Right hindlimb (tissue), 1 donor: ENCODE measurements at regions not wholly inside any gene's neighbourhood (a gene's known extent, or its start where the extent isn't known, plus 50 kb on each side); places are given as distances from the start of the nearest gene placed in this dataset.

ENCODE experiments used
- DNase-seq: peaks from one replicate; pipeline ENCODE4 v3.0.0-alpha.2; 2018

DNA sequence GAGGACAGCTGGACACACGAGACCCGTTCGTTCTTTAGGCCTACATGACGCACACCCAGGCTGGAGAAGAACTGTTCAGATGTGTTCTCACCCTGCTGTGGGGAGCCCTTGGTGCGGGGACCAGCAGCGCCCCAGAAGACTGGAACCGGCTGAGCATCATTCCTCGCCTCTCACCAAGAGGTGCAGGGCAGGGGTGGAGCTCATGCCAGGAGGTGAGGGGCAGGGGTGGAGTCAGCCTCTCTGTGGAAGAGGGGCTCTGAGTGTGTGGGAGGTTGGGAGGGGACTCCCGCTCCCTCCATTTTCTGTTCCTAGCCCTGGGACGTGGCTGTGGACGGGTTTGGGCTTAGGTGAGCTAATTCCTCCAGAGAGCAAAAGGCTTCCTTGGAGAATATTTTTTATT lies 66.0 kb upstream of the SHH start:
- no peak for DNase-seq

DNA sequence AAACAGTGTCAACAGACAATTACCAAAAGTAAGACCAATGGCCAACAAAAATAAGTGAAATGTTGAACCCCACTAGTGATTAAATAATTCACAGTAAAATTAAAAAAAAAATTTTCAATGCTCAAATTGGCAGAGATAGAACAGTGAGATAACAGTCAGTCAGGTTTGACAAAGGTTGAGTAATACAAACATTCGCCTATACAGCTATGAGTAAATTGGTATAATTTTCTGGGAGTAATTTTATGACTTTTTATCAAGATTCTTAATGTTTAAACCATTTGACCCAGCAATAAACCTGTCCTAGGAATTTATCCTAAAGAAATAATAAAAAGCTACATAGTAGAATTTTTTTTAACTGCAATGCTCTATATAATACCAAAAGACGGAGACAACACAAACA lies 64.9 kb upstream of the SHH start:
- DNase-seq, result no peak

DNA sequence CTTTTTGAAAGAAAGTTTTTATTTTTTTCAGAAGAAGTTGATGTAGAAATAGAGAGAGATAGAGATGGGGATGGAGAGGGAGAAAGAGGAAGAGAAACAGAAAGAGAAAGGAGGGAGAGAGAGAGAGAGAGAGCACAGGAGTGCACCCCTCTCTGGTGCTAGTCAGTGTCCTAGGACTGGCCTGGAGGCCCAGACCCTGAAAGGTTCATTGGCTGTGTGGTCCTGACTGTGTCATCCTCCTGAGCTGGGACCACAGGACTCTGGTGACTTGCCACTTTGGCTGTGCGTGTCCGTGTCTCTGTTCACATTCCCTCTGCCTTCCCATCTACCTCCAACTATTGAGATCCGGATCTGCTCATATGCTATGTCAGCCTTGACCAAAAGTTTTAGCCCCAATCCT lies 62.1 kb upstream of the SHH start:
- DNase-seq, result no peak

DNA sequence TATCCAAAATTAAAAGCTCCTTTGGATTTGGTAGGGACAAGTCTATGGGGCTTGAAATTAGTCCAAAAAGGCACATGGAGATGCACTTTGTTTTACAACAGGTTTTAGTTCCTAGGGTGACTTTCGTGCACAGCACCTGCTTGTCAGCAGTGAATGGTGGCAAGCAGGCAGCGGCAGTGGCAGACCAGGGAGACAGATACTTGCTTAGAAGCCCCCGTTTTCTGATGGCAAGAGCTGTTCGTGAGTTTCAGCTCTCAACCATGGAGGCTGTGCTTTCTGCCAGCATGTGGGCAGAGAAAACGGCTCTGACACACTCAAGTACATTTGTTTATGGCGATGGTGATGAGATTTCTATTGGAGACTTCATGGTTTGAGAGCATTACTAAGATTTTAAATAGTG lies 61.7 kb upstream of the SHH start:
- no peak for DNase-seq

DNA sequence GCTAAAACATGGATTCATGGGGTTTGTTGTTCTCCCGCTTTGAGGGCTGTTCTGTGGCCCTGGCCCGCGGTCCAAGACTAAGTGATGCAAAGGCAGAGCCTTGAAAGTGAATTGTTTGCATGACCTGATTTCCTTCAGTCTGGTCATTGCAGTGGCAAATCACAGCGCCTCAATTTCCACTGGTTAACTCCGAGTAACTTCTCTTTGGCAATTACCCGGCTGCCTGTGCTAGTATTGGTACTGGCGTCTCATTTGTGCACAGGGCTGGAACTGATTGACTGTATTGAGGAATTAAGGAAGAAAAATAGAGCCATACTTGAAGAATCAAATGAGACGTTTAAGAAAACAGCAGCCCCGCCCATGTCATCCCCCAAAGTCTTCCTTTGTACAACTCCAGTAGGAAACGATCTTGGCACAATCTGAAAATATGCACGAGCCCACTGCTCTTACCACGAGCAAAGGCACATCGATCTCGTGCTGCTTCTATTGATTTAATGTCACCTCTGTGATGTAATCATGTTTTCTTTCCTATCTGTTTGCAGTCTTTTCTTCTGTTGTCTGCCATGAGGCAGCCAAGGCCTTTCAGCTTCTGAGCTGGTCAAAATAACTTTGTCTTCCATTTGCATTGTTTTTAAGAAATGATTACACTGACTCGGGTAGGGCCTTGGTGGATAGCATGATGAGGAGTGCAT lies 60.6 kb upstream of the SHH start:
- no peak for DNase-seq

DNA sequence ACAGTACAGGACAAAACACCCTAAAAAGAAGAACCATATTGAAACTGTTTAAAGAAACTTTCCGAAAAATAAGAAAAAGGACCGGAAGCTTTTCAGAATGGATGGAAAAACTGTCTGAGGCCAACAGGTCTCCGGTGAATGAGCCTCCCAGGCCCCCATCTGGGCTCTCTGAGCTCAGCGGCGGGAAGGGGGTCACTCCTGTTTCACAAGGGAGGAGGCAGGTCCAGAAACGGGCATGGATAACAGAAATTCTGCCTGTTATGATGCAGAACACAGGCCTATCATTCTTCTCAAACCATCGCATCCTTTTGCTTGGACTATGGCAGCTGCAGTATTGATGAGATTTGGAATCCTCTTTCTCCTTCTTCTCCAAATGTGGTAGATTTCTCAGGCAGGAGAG lies 58.9 kb upstream of the SHH start:
- no peak for DNase-seq

DNA sequence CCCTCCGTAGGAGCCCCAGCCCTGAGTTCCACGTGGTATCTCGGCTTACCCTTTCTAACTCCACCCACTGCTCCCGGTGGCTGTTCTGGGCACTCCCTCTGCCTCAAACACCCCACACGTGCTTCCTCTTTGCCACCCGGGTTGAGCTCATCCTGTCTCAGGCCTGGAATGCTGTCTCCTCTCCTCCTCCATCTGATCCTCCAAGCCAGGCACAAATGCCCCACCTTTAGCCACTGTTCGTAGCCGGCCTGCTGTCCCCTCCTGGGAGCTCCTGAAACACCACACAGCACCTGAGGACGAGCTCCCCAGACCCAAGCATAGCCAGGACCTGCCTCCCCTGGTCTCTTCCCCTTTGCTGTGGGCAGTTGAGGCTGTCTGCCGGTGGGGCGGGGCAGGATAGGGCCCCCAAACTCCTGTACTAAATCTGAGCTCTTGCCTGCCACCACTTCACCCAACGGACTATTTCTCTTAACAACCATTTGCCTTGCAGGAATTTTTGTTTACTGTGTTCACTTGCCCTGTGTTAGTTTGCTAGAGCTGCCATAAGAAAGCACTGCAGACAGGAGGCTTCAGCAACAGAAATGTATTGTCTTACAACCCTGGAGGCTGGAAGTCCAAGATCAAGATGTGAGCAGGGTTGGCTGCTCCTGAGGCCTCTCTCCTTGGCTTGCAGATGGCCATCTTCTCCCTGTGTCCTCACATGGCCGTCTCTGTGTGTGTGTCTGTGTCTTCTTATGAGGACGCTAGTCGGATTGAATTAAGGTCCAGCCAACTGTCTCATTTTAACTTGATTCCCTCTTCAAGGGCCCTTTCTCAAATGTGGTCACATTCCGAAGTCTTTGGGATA lies 58.3 kb upstream of the SHH start:
- no peak for DNase-seq

DNA sequence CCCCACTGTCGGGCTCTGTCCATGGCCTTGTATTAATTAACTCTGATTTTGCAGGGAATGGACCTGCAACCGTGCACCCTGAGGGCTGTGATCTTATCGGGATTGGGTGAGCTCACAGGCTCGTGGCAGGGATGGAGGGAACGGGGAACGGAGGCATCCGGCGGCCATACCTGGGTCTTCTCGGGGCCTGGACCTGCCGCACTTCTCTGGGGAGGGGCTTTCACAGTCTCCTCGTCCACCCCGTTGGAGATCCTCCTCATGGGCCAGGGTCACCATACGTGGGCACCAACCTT lies 57.5 kb upstream of the SHH start:
- DNase-seq, result no peak

DNA sequence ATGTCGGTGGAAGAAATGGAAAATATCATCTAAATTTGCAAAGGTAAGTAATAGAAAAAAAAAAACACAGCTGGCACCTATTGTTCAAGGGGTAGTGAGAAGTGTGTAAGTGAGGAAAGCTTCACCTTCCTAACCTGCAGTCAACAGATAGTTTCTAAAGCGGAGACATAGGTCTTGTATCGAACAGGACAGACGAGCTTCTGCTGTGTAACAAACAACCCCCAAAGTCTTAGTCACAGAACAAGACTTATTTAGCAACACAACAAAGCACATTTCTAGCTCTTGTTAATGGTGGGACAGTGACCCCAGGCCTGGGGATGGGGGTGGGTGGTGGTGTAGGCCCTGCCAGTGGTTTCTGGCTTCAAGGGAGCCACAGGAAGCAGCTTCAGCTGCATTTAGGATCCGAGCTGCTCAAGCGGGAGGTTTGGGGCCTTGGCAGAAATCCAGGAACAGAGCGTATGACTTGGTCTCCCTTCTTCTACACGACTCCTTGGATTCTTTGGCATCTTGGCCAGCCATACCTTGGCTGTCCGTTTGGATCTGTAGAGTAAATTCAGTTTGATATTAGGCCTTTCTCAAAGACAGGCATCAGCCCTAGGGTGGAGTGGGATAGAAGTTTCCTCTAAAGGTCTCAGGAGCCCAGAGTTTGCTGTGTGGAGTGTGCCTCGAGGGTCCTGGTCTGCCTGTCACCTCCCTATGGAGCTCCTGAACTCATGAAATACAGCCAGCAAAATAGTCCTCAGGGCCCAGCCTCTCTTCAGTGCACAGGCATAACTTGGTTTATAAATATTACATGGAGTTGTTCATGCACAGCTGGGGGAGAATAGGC lies 56.9 kb upstream of the SHH start:
- no peak for DNase-seq

DNA sequence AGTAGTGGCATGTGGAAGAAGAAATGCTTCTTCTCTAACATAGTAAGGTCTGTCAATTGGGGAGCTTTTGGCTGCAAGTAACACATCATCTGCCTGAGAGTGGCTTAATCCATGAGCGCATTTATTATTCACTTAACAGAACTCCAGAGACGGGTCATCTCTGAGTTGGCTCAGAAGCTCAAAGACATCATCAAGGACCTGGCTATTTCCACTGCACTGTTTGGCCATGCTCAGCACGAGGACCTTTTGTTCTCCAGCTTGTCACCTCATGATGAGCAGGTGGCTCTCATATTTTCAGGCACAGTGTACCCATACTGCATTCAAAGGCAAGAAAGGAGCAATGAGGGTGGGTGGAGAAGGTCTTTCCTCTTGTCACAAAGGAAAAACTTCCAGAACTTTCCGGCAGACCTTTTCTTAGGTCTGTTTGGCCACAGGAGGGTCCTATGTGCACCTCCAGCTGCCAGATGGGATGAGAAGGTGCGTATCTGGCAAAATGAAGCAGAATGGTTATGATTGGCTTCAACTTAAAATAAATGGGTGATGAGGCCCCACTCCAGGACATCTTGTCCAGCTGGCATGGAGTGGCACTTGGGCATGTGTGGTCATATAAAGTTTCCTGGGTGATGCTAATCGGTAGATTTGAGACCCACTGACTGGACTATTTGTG lies 55.6 kb upstream of the SHH start:
- DNase-seq, result no peak

DNA sequence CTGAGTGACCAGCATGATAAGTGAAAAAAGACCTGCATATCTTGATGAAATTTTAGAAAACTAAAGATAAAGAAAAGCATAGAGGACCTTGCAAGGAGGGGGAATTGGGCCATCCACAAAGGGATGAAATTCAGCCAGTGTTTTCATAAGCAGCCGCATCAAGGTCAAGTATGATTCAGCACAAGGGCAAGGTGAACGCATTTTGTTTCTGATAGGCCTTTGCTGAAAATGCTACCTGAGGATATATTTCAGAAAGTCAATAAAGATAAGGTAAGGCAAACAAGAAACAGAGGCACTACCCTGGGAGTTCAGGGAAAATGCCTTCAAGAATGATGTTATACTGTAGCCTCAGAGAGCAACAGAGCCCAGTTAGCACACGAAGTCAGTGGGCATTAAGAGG lies 55.0 kb upstream of the SHH start:
- DNase-seq, result no peak

DNA sequence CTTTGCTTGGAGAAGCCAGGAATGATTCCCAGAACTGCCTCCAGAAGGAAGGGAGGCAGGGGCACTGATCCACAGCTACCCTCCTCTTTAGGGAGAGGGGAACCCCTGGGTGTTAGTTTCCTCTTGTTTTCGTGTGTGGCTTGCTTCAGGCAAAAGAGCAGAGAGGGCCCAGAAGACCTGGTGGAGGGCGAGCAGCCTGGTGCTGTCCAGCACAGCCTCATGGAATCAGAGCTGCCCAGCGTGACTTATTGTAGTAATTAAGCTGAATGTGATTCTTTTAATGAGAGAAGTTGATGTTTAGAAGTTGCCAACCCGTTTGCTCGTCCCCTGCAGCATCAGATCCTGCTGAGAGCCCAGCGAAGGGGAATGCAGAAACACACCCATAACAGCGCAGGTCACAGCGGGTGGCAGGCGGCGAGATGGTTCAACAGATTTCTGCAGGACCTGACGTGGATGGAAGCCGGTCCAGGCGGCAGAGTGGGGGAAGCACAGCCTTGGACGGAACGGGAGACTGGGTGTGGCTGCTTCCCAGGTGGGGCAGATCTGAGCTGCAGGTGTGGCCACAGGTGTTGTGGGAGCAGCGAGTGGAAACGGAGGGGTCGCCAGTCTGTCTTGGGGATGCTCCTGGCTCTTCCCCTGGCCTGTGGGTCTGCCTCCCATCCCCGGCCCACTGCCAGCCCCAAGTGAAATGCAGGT lies 53.7 kb upstream of the SHH start:
- DNase-seq, result no peak

DNA sequence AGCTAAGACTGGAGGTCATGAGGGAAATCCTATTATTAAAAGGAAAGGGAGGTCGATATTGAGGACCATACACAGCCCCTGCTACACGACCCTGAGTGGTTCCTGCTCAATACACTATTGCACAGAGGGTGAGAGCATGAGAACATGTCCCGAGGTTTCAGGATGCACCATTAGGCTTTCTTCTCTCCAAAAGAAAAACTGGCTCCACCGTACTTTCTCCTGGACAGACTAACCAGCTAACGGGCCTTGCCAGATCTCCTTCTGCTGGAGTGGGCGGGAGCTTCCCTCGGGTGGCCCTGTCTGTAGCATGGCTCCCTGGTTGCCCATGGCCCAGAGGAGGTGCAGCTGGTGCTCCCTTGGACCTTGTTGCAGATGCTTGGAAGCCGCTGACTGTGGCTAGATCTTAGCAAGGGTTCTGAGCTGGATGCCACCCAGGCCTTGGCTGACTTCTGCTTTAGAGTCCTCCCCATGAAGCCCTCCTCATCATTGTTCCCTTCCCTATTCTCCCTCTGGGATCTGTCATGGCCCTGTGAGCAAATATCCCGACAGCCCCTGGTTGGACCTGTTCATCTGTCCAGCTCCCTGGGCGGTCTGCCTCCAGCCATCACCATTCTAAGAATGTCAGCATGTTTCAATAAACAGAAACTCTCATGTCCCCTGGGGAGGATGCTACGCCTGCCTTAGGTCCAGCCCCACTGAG lies 52.9 kb upstream of the SHH start:
- DNase-seq, result no peak

DNA sequence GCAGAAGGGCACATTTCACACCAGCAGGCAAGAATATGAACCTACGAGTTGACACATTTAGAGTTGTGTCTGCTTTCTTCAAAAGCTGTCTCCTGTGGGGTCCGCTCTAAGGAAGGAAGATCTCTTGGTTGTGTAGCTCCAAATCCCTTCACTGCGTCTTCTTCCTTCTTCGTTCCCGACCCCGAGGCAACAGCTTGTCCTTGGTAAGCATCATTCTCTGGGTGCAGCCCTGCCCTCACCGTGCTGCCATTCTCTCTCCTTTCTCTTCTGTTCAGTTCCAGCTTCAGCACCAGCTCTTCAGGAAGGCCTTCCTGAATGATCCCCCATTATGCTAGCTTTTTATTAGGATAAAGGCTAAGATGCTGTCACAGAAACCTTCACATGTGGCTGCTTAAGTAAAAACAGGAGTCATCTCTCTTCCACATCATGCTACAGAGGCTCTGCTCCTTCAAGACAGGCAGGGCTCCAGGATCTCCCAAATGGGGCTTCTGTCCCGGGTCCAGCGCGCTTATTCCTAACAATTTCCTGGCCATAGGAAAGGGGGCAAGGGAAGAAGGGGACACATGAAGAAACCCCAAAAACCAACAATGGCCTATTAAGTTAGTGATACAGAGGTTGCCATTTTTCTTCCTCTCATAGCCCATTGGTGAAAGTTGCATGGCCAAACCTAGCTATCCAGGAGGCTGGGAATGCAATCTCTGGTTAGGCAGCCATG lies 52.2 kb upstream of the SHH start:
- no peak for DNase-seq

DNA sequence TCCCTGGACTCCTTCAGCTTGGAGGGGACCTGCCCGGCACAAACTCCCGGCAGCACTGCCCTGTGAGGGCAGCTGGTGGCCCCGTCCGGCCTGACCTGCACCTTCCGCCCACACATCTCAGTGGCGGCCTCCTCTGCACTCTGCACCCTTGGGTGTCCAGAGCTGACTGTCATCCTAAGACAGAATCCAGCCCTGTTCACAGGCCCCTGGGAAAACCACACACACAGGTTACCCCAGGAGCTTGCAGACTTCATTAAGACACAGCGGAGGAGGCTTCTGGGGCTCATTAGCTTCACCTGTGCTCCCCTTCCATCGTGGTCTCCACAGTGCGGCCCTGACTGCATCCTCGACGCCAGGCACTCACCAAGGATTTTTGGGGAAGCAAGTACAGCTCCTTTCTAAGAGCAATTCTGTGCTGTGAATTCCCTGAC lies 51.5 kb upstream of the SHH start:
- no peak for DNase-seq

DNA sequence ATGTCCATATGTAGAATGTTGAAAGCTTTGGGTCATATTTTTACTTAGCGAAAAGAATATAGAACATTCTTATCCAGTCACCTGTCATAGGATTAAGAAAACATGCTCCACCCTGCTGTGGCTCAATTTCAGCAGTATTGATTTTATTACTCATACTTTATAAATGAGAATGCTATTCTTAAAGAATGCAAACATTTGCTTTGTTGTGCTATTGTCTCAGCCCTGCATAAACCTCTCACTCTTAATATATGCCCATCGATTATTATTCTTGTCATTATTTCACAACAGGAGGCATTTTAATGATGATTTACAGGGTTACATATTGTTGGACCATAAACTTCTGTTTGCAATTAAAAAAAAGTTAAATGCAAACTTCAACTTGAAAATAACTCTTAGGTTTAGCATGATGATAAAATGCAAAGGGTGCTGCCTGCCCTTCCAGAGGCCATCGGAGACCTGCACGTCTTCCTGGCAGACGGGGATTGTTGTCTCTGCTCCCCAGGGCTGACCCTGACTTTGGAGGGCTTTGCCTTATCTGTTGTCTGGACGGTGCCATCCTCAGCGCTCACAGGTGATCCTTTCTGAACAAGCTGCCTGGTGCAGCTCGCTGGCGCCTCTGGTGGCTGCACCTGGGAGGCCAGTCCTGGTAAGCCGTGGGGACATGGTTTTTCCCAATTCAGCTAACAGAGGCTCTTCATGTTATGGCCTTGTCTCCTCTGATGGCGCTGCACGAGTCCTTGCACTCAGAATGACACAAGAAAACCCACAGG lies 50.0 kb upstream of the SHH start:
- DNase-seq, result no peak
